HuH-7 (cell line): ENCODE measurements at regions not wholly inside any gene's neighbourhood (a gene's known extent, or its start where the extent isn't known, plus 50 kb on each side); places are given as distances from the start of the nearest gene placed in this dataset.
"Not testable (repeated sequence)": the region's sequence is repeated elsewhere in the genome, so short reads cannot be mapped to it uniquely, and the experiment has no call there.

ENCODE experiments used
- DNase-seq: peaks from one replicate; pipeline ENCODE4 v3.0.0; 2011; ENCODE audit warnings: low spot score

GRCh38 chr13:21228738-21229137, 52.3 kb downstream of the MRPL57 start:
- DNase-seq, result no peak

GRCh38 chr13:21229241-21230024, 53.0 kb downstream of the MRPL57 start:
- no peak for DNase-seq

GRCh38 chr13:21230516-21230915, 54.1 kb downstream of the MRPL57 start:
- no peak for DNase-seq

- no peak for DNase-seq
Measured at GRCh38 chr13:21231426-21231940, 55.0 kb downstream of the MRPL57 start.

- no peak for DNase-seq
Measured at GRCh38 chr13:21232196-21232595, 55.7 kb downstream of the MRPL57 start.

- no peak for DNase-seq
Measured at GRCh38 chr13:21232599-21232998, 56.1 kb downstream of the MRPL57 start.

GRCh38 chr13:21233086-21233485, 56.6 kb downstream of the MRPL57 start:
- no peak for DNase-seq

- DNase-seq, result no peak
Measured at GRCh38 chr13:21234526-21234925, 58.1 kb downstream of the MRPL57 start.

GRCh38 chr13:21235174-21235573, 58.7 kb downstream of the MRPL57 start:
- no peak for DNase-seq

- DNase-seq, result no peak
Measured at GRCh38 chr13:21237081-21237480, 60.6 kb downstream of the MRPL57 start.

- DNase-seq, result no peak
Measured at GRCh38 chr13:21238267-21238666, 61.8 kb downstream of the MRPL57 start.

GRCh38 chr13:21240586-21240985, 64.1 kb downstream of the MRPL57 start:
- no peak for DNase-seq

GRCh38 chr13:21242236-21242635, 65.8 kb downstream of the MRPL57 start:
- no peak for DNase-seq

GRCh38 chr13:21243045-21243897, 66.8 kb downstream of the MRPL57 start:
- DNase-seq, result no peak

GRCh38 chr13:21243898-21244184, 67.4 kb downstream of the MRPL57 start:
- DNase-seq, result not testable (repeated sequence)

GRCh38 chr13:21246761-21247452, 70.4 kb downstream of the MRPL57 start:
- DNase-seq, result no peak

- no peak for DNase-seq
Measured at GRCh38 chr13:21256351-21256761, 79.9 kb downstream of the MRPL57 start.

GRCh38 chr13:21256891-21257290, 80.4 kb downstream of the MRPL57 start:
- DNase-seq, result no peak

- DNase-seq, result no peak
Measured at GRCh38 chr13:21259571-21260455, 83.4 kb downstream of the MRPL57 start.

GRCh38 chr13:21260561-21261290, 84.3 kb downstream of the MRPL57 start:
- DNase-seq, result not testable (repeated sequence)
